HL-60 (cell line): ENCODE measurements at regions not wholly inside any gene's neighbourhood (a gene's known extent, or its start where the extent isn't known, plus 50 kb on each side); places are given as distances from the start of the nearest gene placed in this dataset.

Experiments used
- DNase-seq, 2 experiments: peaks; one replicate each; pipeline ENCODE4 v3.0.0-alpha.2; 2010 to 2020; ENCODE audit warnings: low read depth in 1 of 2, low spot score in 1 of 2
- H3K27ac ChIP-seq: fragments of 250-450 bp; sonication (Bioruptor Pico); replicated peaks from 2 replicates; pipeline ENCODE4 v1.5.1; 2020; ENCODE audit warnings: mild to moderate bottlenecking, moderate library complexity
- H3K27me3 ChIP-seq: fragments of 250-450 bp; sonication (Bioruptor Pico); 2 replicates; pipeline ENCODE4 v1.5.1; 2021; ENCODE audit warnings: mild to moderate bottlenecking, moderate library complexity; ENCODE audit not compliant: insufficient read depth, poor library complexity, severe bottlenecking
- H3K4me3 ChIP-seq: replicated peaks from 2 replicates; pipeline ENCODE4 v1.5.1; 2011; ENCODE audit warnings: mild to moderate bottlenecking, control low read depth, low read length; ENCODE audit not compliant: insufficient read depth
- CTCF ChIP-seq: IDR thresholded peaks from one replicate; pipeline ENCODE4 v1.5.1; 2011; ENCODE audit warnings: low read length, control low read depth, inconsistent platforms; ENCODE audit not compliant: insufficient read depth
- GABPA ChIP-seq: IDR thresholded peaks from 2 replicates; pipeline ENCODE4 v1.6.1; 2012; ENCODE audit warnings: low read depth
- POLR2AphosphoS5 ChIP-seq: IDR thresholded peaks from 2 replicates; pipeline ENCODE4 v1.6.1; 2012; ENCODE audit warnings: low read depth
- REST ChIP-seq: IDR thresholded peaks from 2 replicates; pipeline ENCODE4 v1.6.1; 2012; ENCODE audit warnings: low read depth; ENCODE audit not compliant: insufficient replicate concordance
- SPI1 ChIP-seq: IDR thresholded peaks from 2 replicates; pipeline ENCODE4 v1.6.1; 2012; ENCODE audit warnings: low read depth, mild to moderate bottlenecking, borderline replicate concordance

- TF ChIP-seq REST (no peak), CTCF (no peak), SPI1 (no peak), GABPA (no peak), POLR2AphosphoS5 (no peak)
- no peaks in the 10 kb centered on the region for H3K27me3 ChIP-seq
- no peak for DNase-seq
- no peak overlapping the region for H3K27ac ChIP-seq
- no peak overlapping the region for H3K4me3 ChIP-seq
Observed at GRCh38 chr5:106290841-106291240, 1379.9 kb downstream of the EFNA5 start.

- Histone ChIP-seq H3K4me3 (no peak overlapping the region), H3K27ac (no peak overlapping the region), H3K27me3 (no peaks in the 10 kb centered on the region)
- DNase-seq = no peak
- no peak for TF ChIP-seq GABPA
- TF ChIP-seq SPI1 = no peak
- TF ChIP-seq REST = no peak
- no peak for TF ChIP-seq CTCF
- TF ChIP-seq POLR2AphosphoS5 = no peak
Observed at GRCh38 chr5:106288979-106289378, 1381.8 kb downstream of the EFNA5 start.

GRCh38 chr5:106277540-106278096, 1393.1 kb downstream of the EFNA5 start:
- Histone ChIP-seq H3K4me3 (no peak overlapping the region), H3K27me3 (no peaks in the 10 kb centered on the region), H3K27ac (no peak overlapping the region)
- DNase-seq = no peak
- no peak for TF ChIP-seq POLR2AphosphoS5
- no peak for TF ChIP-seq GABPA
- no peak for TF ChIP-seq REST
- no peak for TF ChIP-seq SPI1
- TF ChIP-seq CTCF = no peak
